Astrocyte of the hippocampus (primary cell): ENCODE measurements at regions not wholly inside any gene's neighbourhood (a gene's known extent, or its start where the extent isn't known, plus 50 kb on each side); places are given as distances from the start of the nearest gene placed in this dataset.
"Not testable (repeated sequence)": the region's sequence is repeated elsewhere in the genome, so short reads cannot be mapped to it uniquely, and the experiment has no call there.

Source experiments
- DNase-seq: peaks from one replicate; pipeline ENCODE4 v3.0.0; 2011; ENCODE audit warnings: low read depth, low spot score

DNA sequence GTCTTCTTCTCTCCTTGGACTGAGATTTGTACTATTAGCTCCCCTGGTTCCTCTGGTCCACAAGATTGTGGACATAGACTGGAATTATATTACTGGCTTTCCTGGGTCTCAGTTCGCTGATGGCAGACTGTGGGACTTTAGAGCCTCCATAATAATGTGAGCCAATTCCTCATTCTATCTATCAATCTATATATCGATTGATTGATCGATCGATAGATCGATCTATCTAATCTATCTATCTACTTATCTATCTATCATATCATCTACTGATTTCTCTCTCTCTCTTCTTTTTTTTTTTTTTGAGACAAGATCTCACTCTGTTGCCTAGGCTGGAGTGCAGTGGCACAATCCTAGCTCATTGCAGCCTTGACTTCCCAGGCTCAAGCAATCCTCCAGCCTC lies 51.5 kb upstream of the DDR1 start:
- DNase-seq: no peak

DNA sequence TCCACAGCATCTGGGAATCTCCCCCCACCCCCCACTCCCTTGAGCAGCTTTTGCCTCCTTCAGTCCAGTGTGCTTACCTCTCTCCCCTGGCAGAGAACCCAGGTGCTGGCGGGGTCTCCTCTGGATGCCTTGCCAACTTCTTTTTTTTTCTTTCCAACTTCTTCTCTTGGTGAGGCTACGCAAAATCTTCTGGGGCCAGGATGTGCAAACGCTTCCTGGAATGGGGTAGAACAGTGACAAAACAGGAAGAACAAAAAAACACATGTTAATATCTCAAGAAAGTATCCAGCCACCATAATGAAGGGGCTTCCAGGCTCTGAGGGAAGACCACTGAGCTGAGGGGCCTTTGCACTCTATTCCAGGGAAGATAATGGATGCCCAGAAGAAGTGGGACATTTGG lies 53.9 kb upstream of the DDR1 start:
- no peak for DNase-seq

DNA sequence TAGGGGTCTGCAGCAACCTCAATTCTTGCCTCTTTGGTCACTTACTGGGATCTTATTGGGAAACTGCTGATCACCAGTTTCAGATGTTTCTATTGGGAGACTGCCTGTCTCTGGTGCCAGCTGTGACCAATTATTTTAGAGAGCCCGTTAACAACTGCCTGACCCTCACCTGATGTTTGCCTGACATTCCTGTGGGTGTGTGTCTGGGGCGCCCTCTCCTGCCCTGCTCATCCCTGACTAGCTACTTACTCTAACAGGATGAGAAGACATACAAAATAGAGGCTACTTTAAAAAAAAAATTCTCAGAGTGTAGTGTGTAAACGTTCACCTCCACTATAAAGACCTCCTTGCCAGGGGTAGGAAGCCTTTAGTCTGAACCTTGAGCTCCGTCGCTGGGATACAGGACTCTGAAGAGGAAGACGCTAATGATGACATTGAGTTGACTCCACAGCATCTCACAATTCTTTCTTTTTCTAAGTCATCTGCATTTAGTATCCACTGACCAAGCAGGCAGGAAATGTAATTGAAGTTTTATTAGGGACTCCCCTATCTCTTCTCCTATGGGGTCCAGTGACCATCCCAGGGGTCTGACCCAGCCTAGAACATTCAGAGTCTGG lies 54.6 kb upstream of the DDR1 start:
- no peak for DNase-seq

DNA sequence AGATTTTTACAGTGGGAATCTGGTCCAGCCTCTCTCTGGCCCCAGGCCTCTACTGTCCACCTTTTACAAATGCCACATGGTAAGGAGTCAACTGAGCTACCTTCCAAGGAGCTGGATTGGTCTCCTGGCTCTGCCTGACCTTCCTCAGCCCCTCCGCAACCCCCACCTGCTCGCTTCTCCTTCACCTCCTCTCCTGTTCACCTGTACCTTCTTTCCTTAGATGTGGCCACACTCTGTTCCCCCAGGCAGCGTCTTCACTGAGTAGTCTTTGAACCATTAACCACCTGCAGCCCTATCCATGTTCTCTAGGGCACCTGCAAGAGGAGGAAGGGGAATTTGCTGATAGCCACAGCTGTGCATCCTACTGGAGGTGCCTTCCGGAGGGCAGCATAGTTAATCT lies 55.3 kb upstream of the DDR1 start:
- DNase-seq: no peak

GRCh38 chr6:30828027-30828962 lies 56.0 kb upstream of the DDR1 start:
- DNase-seq: peak; percentile 92

DNA sequence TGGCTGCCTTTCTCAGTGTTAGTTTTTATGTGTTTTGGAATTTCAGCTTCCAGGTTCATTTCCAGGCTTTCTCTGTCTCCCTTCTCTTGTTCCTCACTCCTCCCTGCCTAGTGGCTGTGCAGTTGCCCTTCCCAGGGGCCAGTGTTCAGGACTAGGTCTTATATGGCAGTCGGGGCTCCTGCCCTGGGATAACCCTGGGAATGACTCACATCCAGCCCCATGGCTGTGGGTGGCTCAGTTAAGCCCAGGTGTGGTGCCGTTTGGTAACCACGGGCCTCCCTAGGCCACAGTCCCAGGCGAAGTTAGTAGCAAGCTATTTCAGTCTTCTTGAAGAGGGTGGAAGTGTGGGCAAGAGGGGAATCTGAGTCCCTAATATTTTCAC lies 57.4 kb upstream of the DDR1 start:
- no peak for DNase-seq

- no peak for DNase-seq
Observed at GRCh38 chr6:30824698-30825097, 59.6 kb upstream of the DDR1 start.

DNA sequence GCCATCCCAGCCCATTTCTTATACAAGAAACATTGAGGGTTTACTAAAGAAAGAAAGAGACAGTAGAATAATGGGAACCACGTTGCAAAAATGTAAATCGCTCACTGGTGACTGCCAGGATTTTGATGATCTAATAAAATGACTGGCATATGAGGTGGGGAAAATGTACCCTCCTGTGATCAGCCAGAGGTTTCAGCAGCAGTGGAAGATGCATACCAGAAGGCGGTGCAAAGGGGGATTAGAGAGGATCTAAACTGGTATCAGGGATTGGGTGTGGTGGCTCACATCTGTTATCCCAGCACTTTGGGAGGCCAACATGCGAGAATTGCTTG lies 60.8 kb upstream of the DDR1 start:
- DNase-seq: no peak

DNA sequence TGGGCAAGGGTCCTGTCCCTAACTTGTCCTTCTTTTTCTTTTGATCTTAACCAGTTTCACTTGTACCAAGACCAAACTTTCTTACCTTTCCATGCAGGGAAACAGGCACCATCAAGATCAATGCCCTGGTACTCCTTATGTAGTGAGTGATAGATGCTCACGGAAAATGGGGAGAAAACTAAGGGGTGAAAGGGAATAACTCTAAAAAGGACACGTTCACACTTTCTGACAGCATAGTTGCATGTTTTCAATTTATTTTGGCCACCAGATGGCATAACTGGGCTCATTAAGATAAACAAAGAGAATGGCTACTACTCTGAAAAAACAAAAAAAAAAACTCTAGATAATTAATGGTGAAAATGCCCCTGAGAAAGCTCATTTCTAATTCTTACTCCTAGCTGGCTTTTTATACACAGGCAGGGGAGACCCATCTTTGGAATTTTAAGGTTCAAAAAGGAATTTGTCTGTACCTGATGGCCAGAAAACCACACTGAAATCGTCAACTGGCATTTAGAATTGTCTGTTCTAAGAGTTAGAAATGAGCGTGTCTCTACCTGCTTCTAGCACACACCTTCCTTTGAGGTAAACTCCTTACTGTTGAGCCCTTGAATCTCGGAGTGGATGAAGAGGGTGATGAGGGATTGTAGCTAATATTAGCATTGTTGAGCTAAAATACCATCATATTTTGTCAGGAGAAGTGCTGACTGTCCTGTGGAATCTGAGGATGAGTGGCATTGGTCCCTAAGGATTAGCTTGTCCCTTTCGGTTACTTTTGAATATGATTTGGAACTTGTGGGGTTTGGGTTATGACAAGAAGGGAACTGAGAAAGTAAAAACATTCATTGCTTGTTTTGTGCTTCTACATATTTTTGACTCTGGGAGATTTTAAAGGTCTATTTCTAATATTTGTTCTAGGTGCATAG lies 62.2 kb upstream of the DDR1 start:
- peak; percentile 60 for DNase-seq

DNA sequence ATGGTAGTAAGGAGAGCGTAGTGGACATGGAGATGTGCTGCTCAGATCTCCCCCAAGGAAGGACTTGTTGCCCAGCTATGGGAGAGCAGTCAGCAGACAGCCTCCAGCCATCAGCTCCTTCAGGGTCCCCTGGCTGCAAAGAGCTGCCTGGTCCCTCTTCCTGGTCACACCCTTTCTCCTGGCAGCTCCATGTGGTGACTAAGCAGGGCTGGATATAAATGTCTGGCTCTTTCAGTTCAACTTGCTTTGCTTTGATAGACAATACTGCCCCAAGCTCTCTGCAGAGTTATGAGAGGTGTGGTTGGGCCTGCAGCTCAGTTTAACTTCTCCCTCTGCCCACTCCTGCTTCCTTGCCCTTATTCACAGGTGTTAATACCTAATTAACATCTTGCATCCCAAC lies 64.1 kb upstream of the DDR1 start:
- peak; percentile 74 for DNase-seq

GRCh38 chr6:30819297-30819917 lies 64.9 kb upstream of the DDR1 start:
- no peak for DNase-seq

- DNase-seq: peak; percentile 32
Observed at GRCh38 chr6:30818391-30818841, 65.9 kb upstream of the DDR1 start.

DNA sequence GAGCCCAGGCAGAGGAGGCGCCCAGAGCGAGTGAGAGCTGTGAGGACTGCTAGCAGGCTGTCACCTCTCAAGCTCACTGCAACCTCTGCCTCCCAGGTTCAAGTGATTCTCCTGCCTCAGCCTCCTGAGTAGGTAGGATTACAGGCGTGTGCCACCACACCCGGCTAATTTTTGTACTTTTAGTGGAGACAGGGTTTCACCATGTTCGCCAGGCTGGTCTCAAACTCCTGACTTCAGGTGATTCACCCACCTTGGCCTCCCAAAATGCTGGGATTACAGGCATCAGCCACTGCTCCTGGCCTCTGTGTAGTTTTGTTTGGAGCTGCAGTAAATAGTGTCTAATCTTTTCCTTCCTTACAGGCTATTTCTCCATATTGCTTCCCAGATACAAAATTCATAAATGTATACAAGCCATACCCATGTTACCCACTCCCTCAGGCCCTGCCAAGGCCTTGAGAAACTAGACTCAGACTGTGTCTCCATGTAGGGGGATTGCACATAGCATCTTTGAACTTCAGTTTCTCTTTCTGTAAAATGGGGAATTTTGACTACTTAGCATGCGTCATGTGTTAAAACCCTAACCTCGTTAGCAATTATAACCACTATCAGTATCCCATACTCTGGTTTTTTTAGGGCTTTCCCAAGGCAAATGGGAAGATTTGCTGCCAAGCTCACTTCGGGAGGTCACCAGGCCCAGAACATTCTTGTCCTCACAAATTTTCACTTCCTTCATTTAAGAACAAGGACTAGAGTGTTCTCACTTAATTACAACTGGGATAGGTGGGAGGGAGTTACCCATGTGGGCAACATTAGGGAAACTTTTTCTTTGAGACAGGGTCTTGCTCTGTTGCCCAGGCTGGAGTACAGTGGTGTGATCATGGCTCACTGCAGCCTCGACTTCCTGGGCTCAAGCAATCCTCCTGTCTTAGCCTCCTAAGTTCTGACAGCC lies 67.3 kb upstream of the DDR1 start:
- DNase-seq: no peak

DNA sequence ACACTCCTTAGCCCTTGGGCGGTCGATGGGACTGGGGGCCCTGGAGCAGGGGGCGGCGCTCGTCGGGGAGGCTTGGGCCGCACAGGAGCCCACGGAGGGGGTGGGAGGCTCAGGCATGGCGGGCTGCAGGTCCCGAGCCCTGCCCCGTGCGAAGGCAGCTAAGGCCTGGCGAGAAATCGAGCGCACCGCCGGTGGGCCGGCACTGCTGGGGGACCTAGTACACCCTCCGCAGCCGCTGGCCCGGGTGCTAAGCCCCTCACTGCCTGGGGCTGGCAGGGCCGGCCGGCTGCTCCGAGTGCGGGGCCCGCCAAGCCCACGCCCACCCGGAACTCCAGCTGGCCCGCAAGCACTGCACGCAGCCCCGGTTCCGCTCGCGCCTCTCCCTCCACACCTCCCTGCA lies 68.0 kb upstream of the DDR1 start:
- not testable (repeated sequence) for DNase-seq

DNA sequence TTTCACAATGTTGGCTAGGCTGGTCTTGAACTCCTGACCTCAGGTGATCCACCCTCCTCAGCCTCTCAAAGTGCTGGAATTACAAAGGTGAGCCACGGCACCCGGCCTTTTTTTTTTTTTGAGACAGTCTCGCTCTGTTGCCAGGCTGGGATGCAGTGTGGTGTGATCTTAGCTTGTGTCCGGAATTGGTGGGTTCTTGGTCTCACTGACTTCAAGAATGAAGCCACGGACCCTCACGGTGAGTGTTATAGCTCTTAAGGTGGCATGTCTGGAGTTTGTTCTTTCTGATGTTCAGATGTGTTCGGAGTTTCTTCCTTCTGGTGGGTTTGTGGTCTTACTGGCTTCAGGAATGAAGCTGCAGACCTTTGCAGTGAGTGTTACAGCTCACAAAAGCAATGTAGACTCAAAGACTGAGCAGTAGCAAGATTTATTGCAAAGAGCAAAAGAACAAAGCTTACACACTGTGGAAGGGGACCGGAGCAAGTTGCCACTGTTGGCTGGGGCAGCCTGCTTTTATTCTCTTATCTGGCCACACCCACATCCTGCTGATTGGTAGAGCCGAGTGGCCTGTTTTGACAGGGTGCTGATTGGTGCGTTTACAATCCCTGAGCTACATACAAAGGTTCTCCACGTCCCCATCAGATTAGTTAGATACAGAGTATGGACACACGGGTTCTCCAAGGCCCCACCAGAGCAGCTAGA lies 69.1 kb upstream of the DDR1 start:
- not testable (repeated sequence) for DNase-seq

GRCh38 chr6:30814146-30815040 lies 69.9 kb upstream of the DDR1 start:
- peak; percentile 80 for DNase-seq

GRCh38 chr6:30813631-30814145 lies 69.3 kb upstream of the IER3 start:
- no peak for DNase-seq

GRCh38 chr6:30810813-30811339 lies 66.5 kb upstream of the IER3 start:
- DNase-seq: no peak
